ENCODE measurements at regions not wholly inside any gene's neighbourhood (a gene's known extent, or its start where the extent isn't known, plus 50 kb on each side); places are given as distances from the start of the nearest gene placed in this dataset.

DNA sequence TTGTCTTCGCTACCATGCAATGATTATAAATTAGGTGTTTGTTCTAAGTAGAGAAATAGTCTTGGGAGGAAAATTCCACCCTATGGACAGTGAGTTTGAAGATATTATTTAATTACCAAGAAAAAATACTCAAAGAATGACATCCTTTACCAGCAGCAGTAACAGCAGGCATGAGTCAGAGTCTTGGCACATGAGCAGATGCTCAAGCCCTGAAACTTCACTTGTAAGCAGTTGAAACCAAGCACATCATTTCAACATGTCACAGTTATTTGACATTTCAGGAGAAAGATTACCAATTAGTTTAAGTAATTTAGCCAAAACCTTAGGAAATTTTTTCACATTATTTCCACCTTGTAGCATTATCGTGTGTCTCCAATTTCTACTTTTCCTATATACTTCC lies 99.2 kb downstream of the C12orf50 start:
- DNase-seq (ENCODE audit: low read depth): peak; percentile 69

GRCh38 chr12:87929346-87929745 lies 99.9 kb downstream of the C12orf50 start:
- DNase-seq (ENCODE audit: low read depth): no peak

DNA sequence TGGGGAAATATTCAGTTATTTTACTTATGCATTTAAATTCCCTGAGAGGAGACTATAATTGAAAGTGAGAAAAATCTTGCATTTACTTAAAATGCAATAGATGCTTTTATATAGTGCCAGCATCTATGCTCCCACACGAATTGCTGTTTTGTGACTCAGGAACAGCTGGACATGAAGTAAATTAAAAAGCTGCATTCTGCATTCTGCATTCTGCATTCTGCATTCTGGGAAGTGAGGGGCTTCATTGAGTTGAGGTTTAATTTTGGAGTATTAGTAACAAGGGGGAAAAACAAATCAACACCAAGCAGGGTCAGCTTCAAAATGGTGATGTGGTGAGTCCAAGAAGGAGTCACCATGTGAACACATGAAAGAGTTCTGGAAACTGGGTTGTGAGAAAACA lies 101.2 kb downstream of the C12orf50 start:
- no peak for DNase-seq (ENCODE audit: low read depth)

DNA sequence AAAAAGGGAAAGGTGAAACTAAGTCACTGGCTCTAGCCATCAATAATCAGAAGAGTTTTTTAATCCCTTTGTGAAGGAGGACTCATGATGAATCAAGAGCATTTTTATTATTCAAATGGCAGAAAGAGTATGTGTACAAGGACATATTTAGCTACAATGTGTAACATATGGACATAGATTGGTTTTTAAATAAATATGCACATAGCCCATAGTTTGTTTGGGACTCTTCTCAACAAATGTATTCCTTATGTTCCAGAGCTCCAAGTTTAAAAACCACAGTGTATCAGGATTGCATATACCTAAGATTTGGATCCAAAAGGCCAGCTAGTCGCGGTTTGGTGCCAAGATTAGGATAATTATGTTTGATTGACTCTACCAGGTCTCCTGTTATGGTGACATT lies 104.2 kb downstream of the C12orf50 start:
- no peak for DNase-seq (ENCODE audit: low read depth)

- peak; percentile 59 for DNase-seq (ENCODE audit: low read depth)
These were observed 105.1 kb downstream of the C12orf50 start for GRCh38 chr12:87924149-87924548.

- peak; percentile 13 for DNase-seq (ENCODE audit: low read depth)
These were observed 105.8 kb downstream of the C12orf50 start for GRCh38 chr12:87923361-87923760.

DNA sequence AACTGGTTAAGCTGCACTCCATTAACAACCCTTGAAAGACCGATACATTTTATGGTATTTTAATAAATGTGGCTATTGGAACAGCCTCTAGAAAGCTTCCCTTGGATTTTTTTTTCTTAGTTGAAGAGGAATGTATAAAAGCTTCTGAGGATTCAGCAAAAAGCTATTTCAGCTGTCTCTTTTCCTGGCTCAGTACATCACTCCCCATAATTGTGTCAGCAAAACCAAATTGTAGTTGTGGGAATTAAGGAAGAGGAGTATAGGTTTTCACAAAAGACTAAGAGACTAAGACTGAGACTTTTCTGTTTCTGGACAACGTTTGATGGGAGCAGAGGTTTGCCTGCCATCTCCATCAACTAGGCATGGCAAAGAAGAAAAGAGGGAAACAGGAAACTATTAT lies 106.5 kb downstream of the C12orf50 start:
- DNase-seq (ENCODE audit: low read depth): peak; percentile 16

- DNase-seq (ENCODE audit: low read depth): no peak
These were observed 107.6 kb downstream of the C12orf50 start for GRCh38 chr12:87921621-87922020.

DNA sequence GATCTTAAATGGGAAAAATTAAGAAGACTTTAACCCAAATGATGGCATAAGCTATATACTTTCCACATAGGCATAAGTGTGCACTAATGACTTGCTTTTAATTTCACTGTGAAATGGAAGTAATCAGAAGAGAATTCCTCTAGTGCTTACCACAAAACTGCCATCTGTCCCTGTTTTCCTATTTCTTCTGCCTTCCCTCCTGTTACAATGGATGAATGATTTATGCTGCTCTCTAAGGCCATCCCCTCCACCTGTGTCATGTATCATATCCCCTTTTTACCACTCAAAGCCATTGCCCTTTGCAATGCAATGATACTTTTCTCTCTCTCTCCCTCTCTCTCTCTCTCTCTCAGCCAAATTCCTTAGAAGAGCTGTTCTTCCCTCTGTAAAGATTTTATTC lies 109.1 kb downstream of the C12orf50 start:
- no peak for DNase-seq (ENCODE audit: low read depth)

DNA sequence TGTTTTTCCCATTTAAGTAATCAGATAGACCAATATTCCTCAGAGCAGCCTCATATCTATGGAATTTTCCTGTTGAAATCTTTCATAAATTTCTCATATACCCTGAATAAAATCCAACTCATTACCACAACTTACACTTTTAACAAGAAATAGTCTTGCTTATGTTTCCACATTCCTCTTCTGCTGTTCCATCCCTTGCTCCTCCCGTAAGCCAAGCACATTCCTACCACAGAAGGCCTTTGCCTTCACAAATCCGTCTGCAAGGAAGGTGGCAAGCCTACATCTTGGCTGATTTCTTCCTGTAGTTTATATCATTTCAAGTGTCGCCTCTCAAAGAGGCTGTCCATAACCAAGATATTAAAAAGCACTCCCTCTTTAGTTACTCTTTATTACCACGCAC lies 127.7 kb downstream of the C12orf50 start:
- peak; percentile 6 for DNase-seq (ENCODE audit: low read depth)

GRCh38 chr12:87897662-87898061 lies 131.5 kb downstream of the C12orf50 start:
- DNase-seq (ENCODE audit: low read depth): no peak

GRCh38 chr12:87883806-87884205 lies 145.4 kb downstream of the C12orf50 start:
- no peak for DNase-seq (ENCODE audit: low read depth)

DNA sequence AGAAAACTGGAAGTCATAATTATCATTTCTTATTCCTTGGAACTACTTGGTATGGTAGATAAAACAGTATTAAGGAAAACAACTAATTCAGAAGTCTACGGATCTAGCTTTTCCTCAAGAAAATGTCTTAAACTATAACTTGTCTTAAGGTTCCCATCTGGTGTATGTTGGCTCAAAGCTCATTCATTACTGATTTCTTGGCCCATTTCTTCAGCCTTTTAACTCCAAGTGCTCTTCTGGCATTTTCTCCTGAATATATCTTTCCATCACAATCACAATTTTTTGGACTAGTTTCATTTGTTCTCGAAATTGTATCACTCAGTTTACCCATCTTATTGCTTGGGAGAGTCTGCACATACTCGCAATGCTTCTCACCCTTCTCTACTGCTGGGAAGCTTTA lies 150.1 kb downstream of the C12orf50 start:
- no peak for DNase-seq (ENCODE audit: low read depth)

GRCh38 chr12:87870493-87871460 lies 158.4 kb downstream of the C12orf50 start:
- peak; percentile 3 for DNase-seq (ENCODE audit: low read depth)

GRCh38 chr12:87870061-87870460 lies 159.1 kb downstream of the C12orf50 start:
- DNase-seq (ENCODE audit: low read depth): no peak

- DNase-seq (ENCODE audit: low read depth): peak; percentile 30
These were observed 162.5 kb downstream of the C12orf50 start for GRCh38 chr12:87866578-87867292.

DNA sequence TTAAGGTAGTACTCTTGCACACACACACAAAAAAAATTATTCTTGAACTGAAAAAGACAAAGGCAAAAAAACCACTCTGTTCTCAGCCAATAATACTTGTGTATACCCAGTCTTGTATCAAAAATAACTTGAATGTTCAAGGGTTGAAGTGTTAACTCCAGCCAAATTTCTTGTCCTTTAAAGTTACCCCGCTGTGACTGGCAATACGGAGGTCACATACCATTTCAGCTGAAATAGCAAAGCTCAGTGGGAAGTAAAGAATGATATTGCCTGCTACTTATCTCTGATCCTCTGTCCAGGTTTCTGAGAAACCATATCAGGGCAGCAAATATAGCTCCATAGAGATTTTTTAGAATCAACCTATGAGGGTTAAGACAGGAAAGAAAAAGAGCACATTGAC lies 167.4 kb downstream of the C12orf50 start:
- no peak for DNase-seq (ENCODE audit: low read depth)

GRCh38 chr12:87853448-87854003 lies 175.7 kb downstream of the C12orf50 start:
- no peak for DNase-seq (ENCODE audit: low read depth)

GRCh38 chr12:87849074-87849473 lies 180.1 kb downstream of the C12orf50 start:
- no peak for DNase-seq (ENCODE audit: low read depth)

- peak; percentile 61 for DNase-seq (ENCODE audit: low read depth)
These were observed 180.8 kb downstream of the C12orf50 start for GRCh38 chr12:87848248-87848868.

DNA sequence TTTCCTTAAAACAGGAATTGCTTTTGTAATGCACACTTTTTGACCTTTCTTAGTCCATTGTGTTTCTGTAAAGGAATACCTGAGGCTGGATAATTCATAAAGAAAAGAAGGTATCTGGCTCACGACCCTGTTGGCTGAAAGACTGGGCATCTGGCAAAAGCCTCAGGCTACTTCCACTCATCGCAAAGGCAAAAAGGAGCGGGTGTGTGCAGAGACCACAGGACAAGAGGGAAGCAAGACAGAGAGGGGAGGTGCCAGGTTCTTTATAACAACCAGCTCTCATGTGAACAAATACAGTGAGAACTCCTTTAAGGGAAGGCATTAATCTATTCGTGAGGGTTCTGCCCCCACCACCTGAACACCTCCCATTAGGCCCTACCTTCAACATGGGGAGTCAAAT lies 182.1 kb downstream of the C12orf50 start:
- no peak for DNase-seq (ENCODE audit: low read depth)

DNA sequence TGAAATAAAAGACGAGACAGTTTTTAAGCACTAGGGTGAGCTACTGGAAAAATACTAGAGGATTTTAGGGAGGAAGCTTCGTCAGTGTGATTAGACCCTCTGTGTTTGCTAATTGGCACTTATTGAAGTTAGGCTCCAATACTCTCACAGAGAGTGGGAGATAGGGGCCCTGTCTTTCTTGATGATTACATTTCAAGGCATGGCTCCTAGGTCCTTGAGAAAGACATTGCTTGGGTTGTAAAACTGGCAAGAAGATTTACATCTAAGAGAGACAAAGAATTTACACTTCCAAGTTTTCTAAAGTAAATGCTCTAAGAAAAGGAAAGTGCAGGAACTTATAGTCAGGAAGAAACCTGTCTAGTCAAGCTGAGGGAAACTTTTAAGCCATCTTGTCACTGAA lies 183.2 kb downstream of the C12orf50 start:
- DNase-seq (ENCODE audit: low read depth): no peak

Measured in fibroblast of gingiva (primary cell).